HT-29 (cell line): ENCODE measurements at regions not wholly inside any gene's neighbourhood (a gene's known extent, or its start where the extent isn't known, plus 50 kb on each side); places are given as distances from the start of the nearest gene placed in this dataset.

Source experiments
- DNase-seq: peaks from one replicate; pipeline ENCODE4 v3.0.0-alpha.2; 2015; ENCODE audit warnings: low spot score

GRCh38 chr4:104418286-104418685, 76.4 kb downstream of the CXXC4 start:
- peak; percentile 4 for DNase-seq

- peak; percentile 4 for DNase-seq
These were observed 77.3 kb downstream of the CXXC4 start for GRCh38 chr4:104417357-104417882.

- DNase-seq, result peak; percentile 48
These were observed 77.9 kb downstream of the CXXC4 start for GRCh38 chr4:104416725-104417356.

GRCh38 chr4:104413487-104413886, 81.2 kb downstream of the CXXC4 start:
- DNase-seq, result no peak

GRCh38 chr4:104412344-104412743, 82.3 kb downstream of the CXXC4 start:
- no peak for DNase-seq

- DNase-seq, result no peak
These were observed 83.2 kb downstream of the CXXC4 start for GRCh38 chr4:104411502-104411901.

- no peak for DNase-seq
These were observed 85.8 kb downstream of the CXXC4 start for GRCh38 chr4:104408878-104409277.

- no peak for DNase-seq
These were observed 90.3 kb downstream of the CXXC4 start for GRCh38 chr4:104404361-104404760.

- DNase-seq, result no peak
These were observed 99.5 kb downstream of the CXXC4 start for GRCh38 chr4:104395168-104395614.

GRCh38 chr4:104394406-104395167, 100.1 kb downstream of the CXXC4 start:
- no peak for DNase-seq

GRCh38 chr4:104393655-104394324, 100.9 kb downstream of the CXXC4 start:
- DNase-seq, result no peak

- DNase-seq, result no peak
These were observed 109.0 kb downstream of the CXXC4 start for GRCh38 chr4:104385713-104386112.

GRCh38 chr4:104382961-104383360, 111.7 kb downstream of the CXXC4 start:
- no peak for DNase-seq

GRCh38 chr4:104381729-104382128, 113.0 kb downstream of the CXXC4 start:
- DNase-seq, result no peak

GRCh38 chr4:104365618-104366017, 129.1 kb downstream of the CXXC4 start:
- DNase-seq, result no peak

GRCh38 chr4:104353481-104353880, 141.2 kb downstream of the CXXC4 start:
- DNase-seq, result no peak

- DNase-seq, result no peak
These were observed 142.5 kb downstream of the CXXC4 start for GRCh38 chr4:104352211-104352610.

GRCh38 chr4:104351706-104352105, 143.0 kb downstream of the CXXC4 start:
- DNase-seq, result no peak

GRCh38 chr4:104345598-104346242, 149.0 kb downstream of the CXXC4 start:
- DNase-seq, result no peak

GRCh38 chr4:104344342-104344980, 150.2 kb downstream of the CXXC4 start:
- DNase-seq, result no peak

- DNase-seq, result no peak
These were observed 160.3 kb downstream of the CXXC4 start for GRCh38 chr4:104334410-104334809.
